Cardiac muscle cell (in vitro differentiated cells and primary cell): ENCODE measurements at regions not wholly inside any gene's neighbourhood (a gene's known extent, or its start where the extent isn't known, plus 50 kb on each side); places are given as distances from the start of the nearest gene placed in this dataset.

ENCODE experiments used
- DNase-seq, 2 donors: peaks; one replicate each; pipeline versions ENCODE4 v3.0.0 to v3.0.0-alpha.2; 2010 to 2017; ENCODE audit warnings: low read depth in 1 of 2, low spot score in 1 of 2
- H3K27ac ChIP-seq: fragments of 200-600 bp; sonication (generic); 2 replicates; pipeline ENCODE4 v1.5.1; 2016
- H3K27me3 ChIP-seq: fragments of 200-600 bp; sonication (generic); 2 replicates; pipeline ENCODE4 v1.6.0; 2016; ENCODE audit warnings: control low read depth
- H3K36me3 ChIP-seq: fragments of 200-600 bp; sonication (generic); 2 replicates; pipeline ENCODE4 v1.5.1; 2016; ENCODE audit warnings: control low read depth
- H3K4me1 ChIP-seq: fragments of 200-600 bp; sonication (generic); 2 replicates; pipeline ENCODE4 v1.8.1; 2017; ENCODE audit warnings: low read depth, mild to moderate bottlenecking, mixed run types
- H3K4me3 ChIP-seq: fragments of 200-600 bp; sonication (generic); 2 replicates; pipeline ENCODE4 v1.5.1; 2016; ENCODE audit warnings: mild to moderate bottlenecking
- H3K9me3 ChIP-seq: fragments of 200-600 bp; sonication (generic); 2 replicates; pipeline ENCODE4 v1.5.1; 2017; ENCODE audit warnings: low read depth, mild to moderate bottlenecking, control low read depth
- TF ChIP-seq, protein P1 (sequence below): IDR thresholded peaks from 2 replicates; pipeline ENCODE4 v1.5.1; 2012; ENCODE audit warnings: low read depth, mild to moderate bottlenecking, low read length

DNA sequence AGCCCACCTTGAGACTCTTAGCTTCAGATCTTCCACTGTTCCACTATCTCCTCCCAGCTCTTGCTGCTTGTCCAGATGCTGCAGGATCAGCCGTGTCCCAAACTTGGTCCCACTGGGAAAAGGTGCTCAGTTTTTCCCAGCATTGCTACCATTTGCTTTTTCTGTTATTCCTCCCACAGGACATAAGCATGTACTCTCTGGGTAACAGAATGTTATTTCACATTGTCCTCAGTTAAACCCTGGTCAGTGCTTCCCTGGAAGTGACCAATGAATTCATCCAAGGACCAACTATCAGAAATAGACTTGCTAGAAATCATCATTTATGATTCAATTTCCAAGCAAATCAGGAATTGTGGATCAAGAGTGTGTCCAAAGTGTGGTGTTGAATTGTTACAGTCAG lies 179.2 kb upstream of the ZNF32 start:
- no peak overlapping the region for H3K4me3 ChIP-seq
- TF ChIP-seq, protein P1, sequence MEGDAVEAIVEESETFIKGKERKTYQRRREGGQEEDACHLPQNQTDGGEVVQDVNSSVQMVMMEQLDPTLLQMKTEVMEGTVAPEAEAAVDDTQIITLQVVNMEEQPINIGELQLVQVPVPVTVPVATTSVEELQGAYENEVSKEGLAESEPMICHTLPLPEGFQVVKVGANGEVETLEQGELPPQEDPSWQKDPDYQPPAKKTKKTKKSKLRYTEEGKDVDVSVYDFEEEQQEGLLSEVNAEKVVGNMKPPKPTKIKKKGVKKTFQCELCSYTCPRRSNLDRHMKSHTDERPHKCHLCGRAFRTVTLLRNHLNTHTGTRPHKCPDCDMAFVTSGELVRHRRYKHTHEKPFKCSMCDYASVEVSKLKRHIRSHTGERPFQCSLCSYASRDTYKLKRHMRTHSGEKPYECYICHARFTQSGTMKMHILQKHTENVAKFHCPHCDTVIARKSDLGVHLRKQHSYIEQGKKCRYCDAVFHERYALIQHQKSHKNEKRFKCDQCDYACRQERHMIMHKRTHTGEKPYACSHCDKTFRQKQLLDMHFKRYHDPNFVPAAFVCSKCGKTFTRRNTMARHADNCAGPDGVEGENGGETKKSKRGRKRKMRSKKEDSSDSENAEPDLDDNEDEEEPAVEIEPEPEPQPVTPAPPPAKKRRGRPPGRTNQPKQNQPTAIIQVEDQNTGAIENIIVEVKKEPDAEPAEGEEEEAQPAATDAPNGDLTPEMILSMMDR: no peak
- H3K4me1 ChIP-seq: no peaks in the 10 kb centered on the region
- no peaks in the 10 kb centered on the region for H3K9me3 ChIP-seq
- no peak overlapping the region for H3K27ac ChIP-seq
- H3K36me3 ChIP-seq: no peaks in the 10 kb centered on the region
- no peak for DNase-seq
- no peaks in the 10 kb centered on the region for H3K27me3 ChIP-seq

DNA sequence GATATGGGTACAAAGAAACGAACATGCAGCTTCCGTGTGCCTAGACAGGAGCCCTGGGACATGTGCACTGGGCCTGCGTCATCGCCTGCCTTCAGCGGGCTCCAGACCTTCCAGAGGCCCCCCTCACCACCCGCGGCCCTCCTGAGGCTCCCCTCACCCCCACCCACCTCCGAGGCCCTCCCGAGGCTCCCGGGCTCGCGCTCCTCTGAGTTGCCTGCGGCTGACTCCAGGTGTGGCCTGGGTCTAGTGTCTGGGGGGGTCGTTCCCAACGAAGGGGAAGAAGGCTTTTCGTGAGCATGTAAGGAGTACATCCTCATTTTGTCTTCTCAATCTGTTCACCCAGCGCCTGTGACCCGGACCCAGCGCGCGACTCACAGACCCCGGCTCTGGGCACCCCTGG lies 177.3 kb upstream of the ZNF32 start:
- H3K27me3 ChIP-seq: no peaks in the 10 kb centered on the region
- TF ChIP-seq, protein P1: no peak
- H3K4me1 ChIP-seq: no peaks in the 10 kb centered on the region
- no peak for DNase-seq
- H3K4me3 ChIP-seq: no peak overlapping the region
- no peaks in the 10 kb centered on the region for H3K36me3 ChIP-seq
- H3K27ac ChIP-seq: no peak overlapping the region
- H3K9me3 ChIP-seq: no peaks in the 10 kb centered on the region

DNA sequence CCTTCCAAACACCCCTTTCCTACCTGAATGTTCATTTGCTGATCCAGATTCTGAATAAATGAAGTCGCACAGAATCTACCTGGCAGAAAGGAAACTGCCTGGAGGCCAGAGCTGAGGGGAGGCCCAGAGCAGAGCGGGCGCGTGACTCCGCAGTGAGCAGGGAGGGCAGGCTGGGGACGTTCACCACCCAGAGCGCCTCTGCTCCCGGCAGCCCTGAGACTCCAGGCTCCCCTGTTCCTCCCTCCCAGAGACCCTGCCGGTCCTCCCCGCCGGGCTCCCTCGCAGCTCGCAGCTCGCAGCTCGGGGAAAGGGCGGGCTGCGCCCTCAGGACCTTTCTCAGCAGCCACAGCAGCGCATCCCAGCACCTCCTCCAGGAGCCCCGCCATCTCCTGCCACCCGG lies 176.7 kb upstream of the ZNF32 start:
- no peak for DNase-seq
- TF ChIP-seq, protein P1: no peak
- no peaks in the 10 kb centered on the region for H3K4me1 ChIP-seq
- H3K27ac ChIP-seq: no peak overlapping the region
- H3K9me3 ChIP-seq: no peaks in the 10 kb centered on the region
- H3K4me3 ChIP-seq: no peak overlapping the region
- H3K36me3 ChIP-seq: no peaks in the 10 kb centered on the region
- no peaks in the 10 kb centered on the region for H3K27me3 ChIP-seq

DNA sequence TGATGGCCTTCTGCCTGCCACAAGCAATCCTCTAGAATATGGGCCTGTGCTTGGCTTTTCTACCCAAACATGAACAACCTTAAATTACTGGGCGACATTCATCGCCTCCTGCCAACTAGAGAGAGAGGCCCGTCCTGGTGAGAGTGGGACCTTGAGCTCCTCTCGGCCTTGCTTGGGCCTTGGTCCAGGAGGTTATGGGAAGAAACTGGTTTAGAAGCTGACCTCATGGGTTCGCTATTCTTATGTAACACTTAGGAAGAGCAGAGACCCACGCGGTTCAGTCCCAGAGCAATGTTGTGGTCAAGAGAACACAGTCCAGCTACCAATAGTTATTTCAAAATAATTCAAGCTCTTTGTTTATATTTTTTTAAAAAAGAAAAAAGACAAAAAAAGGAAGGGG lies 176.3 kb upstream of the ZNF32 start:
- TF ChIP-seq, protein P1: no peak
- Histone ChIP-seq H3K36me3 (no peaks in the 10 kb centered on the region), H3K27me3 (no peaks in the 10 kb centered on the region), H3K9me3 (no peaks in the 10 kb centered on the region), H3K4me3 (no peak overlapping the region), H3K27ac (no peak overlapping the region), H3K4me1 (no peaks in the 10 kb centered on the region)
- DNase-seq: peak in 1 of 2 donors; percentile 92

DNA sequence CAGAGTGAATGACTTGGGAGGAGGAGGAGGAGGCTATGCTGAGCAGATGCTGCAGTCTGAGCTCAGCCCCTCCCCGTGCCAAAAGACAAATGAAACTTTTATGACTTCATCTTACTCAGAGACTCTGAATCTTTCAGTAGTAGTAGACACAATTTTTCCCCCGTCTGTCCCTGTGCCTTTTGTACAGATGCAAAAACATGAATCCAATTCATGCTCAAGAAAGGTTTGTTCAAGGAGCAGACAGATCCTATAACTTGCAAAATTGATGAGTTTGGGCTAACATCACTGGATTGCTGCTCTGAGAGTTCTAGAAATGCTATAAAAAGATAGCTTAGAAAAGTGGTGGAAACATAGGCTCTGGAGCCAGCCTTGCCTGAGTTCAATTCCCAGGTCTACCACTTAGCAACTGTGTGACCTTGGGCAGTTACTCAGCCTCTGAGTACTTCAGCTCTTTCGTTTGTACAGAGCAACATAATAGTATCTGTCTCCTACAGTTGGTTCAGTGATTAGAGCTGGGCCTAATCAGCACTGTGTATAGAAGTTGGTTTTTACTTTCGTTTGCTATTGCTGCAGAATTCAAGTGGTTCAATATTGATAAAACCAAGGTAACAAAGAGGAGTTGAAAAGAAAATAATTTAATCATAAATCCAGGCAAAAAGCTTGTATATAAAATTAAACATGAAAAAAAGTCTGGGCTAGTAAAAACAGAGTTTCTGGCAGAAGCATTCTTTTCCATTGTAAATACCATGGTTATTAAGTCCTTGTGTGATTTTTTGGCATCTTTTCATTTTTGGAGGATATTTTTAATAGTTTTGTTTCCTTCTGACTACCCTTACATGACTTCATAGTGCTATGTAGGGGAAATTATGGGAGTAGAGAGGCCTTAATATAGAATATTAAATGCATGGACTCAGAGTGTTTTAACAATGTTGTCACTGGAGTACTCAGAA lies 174.2 kb upstream of the ZNF32 start:
- no peak overlapping the region for H3K4me3 ChIP-seq
- H3K27ac ChIP-seq: no peak overlapping the region
- no peaks in the 10 kb centered on the region for H3K36me3 ChIP-seq
- DNase-seq: no peak
- TF ChIP-seq, protein P1: no peak
- H3K4me1 ChIP-seq: no peaks in the 10 kb centered on the region
- H3K27me3 ChIP-seq: no peaks in the 10 kb centered on the region
- H3K9me3 ChIP-seq: no peaks in the 10 kb centered on the region
